A549 (cell line): ENCODE measurements at regions not wholly inside any gene's neighbourhood (a gene's known extent, or its start where the extent isn't known, plus 50 kb on each side); places are given as distances from the start of the nearest gene placed in this dataset.
A peak's percentile ranks its signal among the peaks of the same experiment; 100 is the strongest.

Experiments
- ATAC-seq, 2 experiments: fragments of 200-7000 bp in 1 of 2; fragments of >200 bp in 1 of 2; cut with Nextera tagmentation in 1 of 2; cut with Tn5 transposase in 1 of 2; 3 replicates each; pipeline versions ENCODE4 v1.8.0 to v1.9.1; 2018 to 2020; ENCODE audit warnings: mild to moderate bottlenecking in 1 of 2, moderate library complexity in 1 of 2
- CTCF ChIA-PET: fragments of 300-600 bp; sonication (Branson Sonifier 250); formaldehyde crosslinking; extraction: SDS; loops from one replicate; lab custom pipeline; 2021; ENCODE audit warnings: antibody characterized with exemption, inconsistent platforms; lab: Yijun Ruan, JAX
- POLR2A ChIA-PET: fragments of 350-600 bp; formaldehyde crosslinking; extraction: SDS; loops from one replicate; lab custom pipeline; 2021; ENCODE audit warnings: antibody characterized with exemption, inconsistent platforms; lab: Yijun Ruan, JAX
- DNase-seq, 2 experiments: peaks; one replicate each; pipeline versions ENCODE4 v3.0.0 to v3.0.0-alpha.2; 2011 to 2016; ENCODE audit warnings: low read depth in 1 of 2, low spot score in 1 of 2
- FAIRE-seq: peaks from 2 replicates; lab custom pipeline; 2011; peaks lifted over from hg19 to GRCh38; lab: Jason Lieb, UNC
- H3K27ac ChIP-seq, 2 experiments: fragments of >200 bp; sonication (Bioruptor Twin); formaldehyde crosslinking; 3 replicates each; pipeline ENCODE4 v1.5.1; 2016 to 2017
- H3K4me1 ChIP-seq: fragments of >200 bp; sonication (Bioruptor Twin); formaldehyde crosslinking; 3 replicates; pipeline ENCODE4 v1.6.1; 2016
- H3K4me2 ChIP-seq: fragments of >200 bp; sonication (Bioruptor Twin); formaldehyde crosslinking; 3 replicates; pipeline ENCODE4 v1.6.1; 2016
- H3K4me3 ChIP-seq: fragments of >200 bp; sonication (Bioruptor Twin); formaldehyde crosslinking; 3 replicates; pipeline ENCODE4 v1.5.1; 2016
- H3K9me3 ChIP-seq: fragments of >200 bp; sonication (Bioruptor Twin); formaldehyde crosslinking; 3 replicates; pipeline ENCODE4 v1.6.1; 2016
- BCL3 ChIP-seq: fragments of >200 bp; sonication (Bioruptor Twin); formaldehyde crosslinking; IDR thresholded peaks from 3 replicates; pipeline ENCODE4 v1.6.1; 2016
- BHLHE40 ChIP-seq: IDR thresholded peaks from 2 replicates; pipeline ENCODE4 v1.6.1; 2012; ENCODE audit warnings: low read depth, low read length, inconsistent platforms
- CBX8 ChIP-seq: fragments of 200-600 bp; sonication (generic); IDR thresholded peaks from 2 replicates; pipeline ENCODE4 v1.6.1; 2016
- CEBPB ChIP-seq, 2 experiments: fragments of >200 bp in 1 of 2; sonication (Bioruptor Twin) in 1 of 2; formaldehyde crosslinking in 1 of 2; IDR thresholded peaks; 2 replicates each; pipeline ENCODE4 v1.6.1; 2012 to 2016
- CHD2 ChIP-seq: fragments of 150-350 bp; IDR thresholded peaks from 2 replicates; pipeline ENCODE4 v1.6.1; 2014; ENCODE audit warnings: low read length; ENCODE audit not compliant: partially characterized antibody
- E2F6 ChIP-seq: IDR thresholded peaks from 2 replicates; pipeline ENCODE4 v1.6.1; 2012; ENCODE audit warnings: low read depth, borderline replicate concordance
- EHF ChIP-seq: fragments of 250-450 bp; sonication (Bioruptor Pico); IDR thresholded peaks from 2 replicates; pipeline ENCODE4 v1.5.0; 2020; ENCODE audit warnings: mild to moderate bottlenecking
- EHMT2 ChIP-seq: fragments of 200-600 bp; sonication (generic); IDR thresholded peaks from 2 replicates; pipeline ENCODE4 v1.6.1; 2016; ENCODE audit warnings: antibody characterized with exemption, low read depth, mild to moderate bottlenecking, moderate library complexity
- EP300 ChIP-seq, 2 experiments: fragments of >200 bp; sonication (Bioruptor Twin); formaldehyde crosslinking; IDR thresholded peaks; 2 replicates in 1 of 2; 3 replicates in 1 of 2; pipeline ENCODE4 v1.6.1; 2016 to 2017
- FOSL2 ChIP-seq, 2 experiments: fragments of 450-650 bp in 1 of 2; fragments of >200 bp in 1 of 2; sonication (Bioruptor Twin) in 1 of 2; formaldehyde crosslinking; IDR thresholded peaks; 2 replicates each; pipeline versions ENCODE4 v1.5.0 to v1.6.1; 2016 to 2020; ENCODE audit warnings: mild to moderate bottlenecking in 1 of 2, moderate library complexity in 1 of 2
- FOXS1 ChIP-seq: fragments of 250-450 bp; sonication (Bioruptor Pico); IDR thresholded peaks from 2 replicates; pipeline ENCODE4 v1.5.0; 2020; ENCODE audit warnings: mild to moderate bottlenecking, moderate library complexity
- HES2 ChIP-seq: fragments of >200 bp; sonication (Bioruptor Twin); formaldehyde crosslinking; IDR thresholded peaks from 2 replicates; pipeline ENCODE4 v1.6.1; 2016
- HEYL ChIP-seq: fragments of 250-450 bp; sonication (Bioruptor Pico); IDR thresholded peaks from 2 replicates; pipeline ENCODE4 v1.8.0; 2021; ENCODE audit warnings: mild to moderate bottlenecking, moderate library complexity
- HOXA7 ChIP-seq: fragments of 250-450 bp; sonication (Bioruptor Pico); IDR thresholded peaks from 2 replicates; pipeline ENCODE4 v1.5.0; 2020; ENCODE audit warnings: mild to moderate bottlenecking, moderate library complexity
- HOXB13 ChIP-seq: fragments of 250-450 bp; sonication (Bioruptor Pico); IDR thresholded peaks from 2 replicates; pipeline ENCODE4 v1.5.0; 2020; ENCODE audit warnings: low read depth, mild to moderate bottlenecking, moderate library complexity
- JUN ChIP-seq, 2 experiments: fragments of >200 bp; sonication (Bioruptor Twin); formaldehyde crosslinking; IDR thresholded peaks; 2 replicates in 1 of 2; 3 replicates in 1 of 2; pipeline ENCODE4 v1.6.1; 2016 to 2017
- KDM1A ChIP-seq: fragments of 200-600 bp; sonication (generic); IDR thresholded peaks from 2 replicates; pipeline ENCODE4 v1.6.1; 2016; ENCODE audit warnings: low read depth, mild to moderate bottlenecking
- MAFK ChIP-seq: fragments of 450-650 bp; IDR thresholded peaks from 2 replicates; pipeline ENCODE4 v1.6.1; 2014; ENCODE audit not compliant: partially characterized antibody
- MAX ChIP-seq: IDR thresholded peaks from 2 replicates; pipeline ENCODE4 v1.6.1; 2012
- NR3C1 ChIP-seq: fragments of >200 bp; sonication (Bioruptor Twin); formaldehyde crosslinking; IDR thresholded peaks from 3 replicates; pipeline ENCODE4 v1.6.1; 2017
- PBX3 ChIP-seq: IDR thresholded peaks from 2 replicates; pipeline ENCODE4 v1.6.1; 2012
- PHF8 ChIP-seq: fragments of 200-600 bp; sonication (generic); IDR thresholded peaks from 2 replicates; pipeline ENCODE4 v1.6.1; 2016; ENCODE audit warnings: low read depth, mild to moderate bottlenecking, antibody characterized with exemption, moderate library complexity, borderline replicate concordance
- RARB ChIP-seq: fragments of 250-450 bp; sonication (Bioruptor Pico); IDR thresholded peaks from 2 replicates; pipeline ENCODE4 v1.8.0; 2021; ENCODE audit warnings: mild to moderate bottlenecking, moderate library complexity
- SMC3 ChIP-seq: fragments of >200 bp; sonication (Bioruptor Twin); formaldehyde crosslinking; IDR thresholded peaks from 3 replicates; pipeline ENCODE4 v1.6.1; 2018; ENCODE audit warnings: inconsistent platforms
- SREBF2 ChIP-seq: fragments of 450-650 bp; IDR thresholded peaks from 2 replicates; pipeline ENCODE4 v1.6.1; 2014; ENCODE audit warnings: mild to moderate bottlenecking, moderate library complexity
- TFCP2L1 ChIP-seq: fragments of 250-450 bp; sonication (Bioruptor Pico); IDR thresholded peaks from 2 replicates; pipeline ENCODE4 v1.5.0; 2021; ENCODE audit warnings: mild to moderate bottlenecking
- ZFP36 ChIP-seq: fragments of 450-650 bp; IDR thresholded peaks from 2 replicates; pipeline ENCODE4 v1.6.1; 2014; ENCODE audit warnings: borderline replicate concordance; ENCODE audit not compliant: partially characterized antibody
- ZNF302 ChIP-seq: fragments of 250-450 bp; sonication (Bioruptor Pico); IDR thresholded peaks from 2 replicates; pipeline ENCODE4 v1.9.0; 2021; ENCODE audit warnings: inconsistent platforms, mild to moderate bottlenecking, moderate library complexity
- WGBS: methylation state at CpG from one replicate; pipeline ENCODE4 v1.1.6; 2017; ENCODE audit errors: missing lambda C conversion rate; 5-methylcytosine and 5-hydroxymethylcytosine counted together

- H3K27ac ChIP-seq: peak overlapping the region; percentile 87 to 88
- TF ChIP-seq KDM1A (no peak), BCL3 (no peak), PBX3 (no peak), EHF (CRISPR knock-in tag) (no peak; the same call in 1 of the 2 replicates), TFCP2L1 (CRISPR knock-in tag) (no peak), FOSL2 (IDR thresholded peaks at IDR 0.05) (no peak), FOSL2 (CRISPR knock-in tag; IDR thresholded peaks at IDR 0.05) (peak; percentile 58), MAX (0 out of 2 replicates have a peak, but pooled peaks have one; percentile 8)
- 54% methylated on average over 17 of the region's 17 CpGs for WGBS
- ChIA-PET CTCF (interaction anchor here (1.3 to 1.9 kb wide), 7 partner anchors 10 to 386 kb away, joined by 3 to 7 read pairs (median 5); no protein-coding TSS in a partner anchor), POLR2A (interaction anchor here (1.0 to 1.8 kb wide), 5 partner anchors 17 to 387 kb away, joined by 4 to 22 read pairs (median 7); partner anchors contain the start of gene IRF2BP2)
- H3K4me3 ChIP-seq: no peak overlapping the region
- no peak for FAIRE-seq
- H3K4me2 ChIP-seq: peak overlapping the region; percentile 85
- ATAC-seq: peak; percentile 31 to 32; a peak in 5 of 6 replicates
- DNase-seq: peak; percentile 40 to 78
- peaks cover 31% of the 10 kb centered on the region for H3K4me1 ChIP-seq
- H3K9me3 ChIP-seq: no peaks in the 10 kb centered on the region
Observed at GRCh38 chr1:234997896-234998741, 130.5 kb downstream of the TOMM20 start.

GRCh38 chr1:234997201-234997895, 131.3 kb downstream of the TOMM20 start:
- peak; percentile 89 for FAIRE-seq
- Histone ChIP-seq H3K4me3 (no peak overlapping the region), H3K4me2 (peak overlapping the region; percentile 85), H3K9me3 (no peaks in the 10 kb centered on the region), H3K27ac (peak overlapping the region; percentile 87 to 88), H3K4me1 (peaks cover 31% of the 10 kb centered on the region)
- WGBS: 1% methylated on average over 8 of the region's 16 CpGs
- peak; percentile 94 to 95 for ATAC-seq
- DNase-seq: peak; percentile 98 to 99
- ChIA-PET POLR2A (interaction anchor here (1.0 to 1.8 kb wide), 7 partner anchors 16 to 386 kb away, joined by 4 to 22 read pairs (median 7); partner anchors contain the start of gene IRF2BP2), CTCF (interaction anchor here (0.7 to 1.9 kb wide), 9 partner anchors 17 to 385 kb away, joined by 3 to 7 read pairs (median 4); no protein-coding TSS in a partner anchor)
- TF ChIP-seq HOXA7 (CRISPR knock-in tag) (no peak), ZNF302 (CRISPR knock-in tag) (peak; percentile 26), HOXB13 (CRISPR knock-in tag) (0 out of 2 replicates have a peak, but pooled peaks have one; percentile 49), EHMT2 (no peak), HEYL (CRISPR knock-in tag) (0 out of 2 replicates have a peak, but pooled peaks have one; percentile 48), ZFP36 (no peak), SMC3 (peak; percentile 78), HES2 (0 out of 2 replicates have a peak, but pooled peaks have one; percentile 8), E2F6 (peak; percentile 12; the same call in 1 of the 2 replicates), PBX3 (peak; percentile 80), PHF8 (no peak), NR3C1 (no peak; the same call in 2 of the 3 replicates), CHD2 (no peak), CBX8 (no peak), EP300 (IDR thresholded peaks at IDR 0.05) (peak; percentile 84 to 89; a peak in 4 of 5 replicates), EHF (CRISPR knock-in tag) (peak; percentile 62; the same call in 1 of the 2 replicates), MAX (peak; percentile 94), MAFK (peak; percentile 91), SREBF2 (no peak), CEBPB (IDR thresholded peaks at IDR 0.05) (peak; percentile 63 to 79; a peak in 2 of 4 replicates), FOSL2 (IDR thresholded peaks at IDR 0.05) (peak; percentile 94), FOSL2 (CRISPR knock-in tag; IDR thresholded peaks at IDR 0.05) (peak; percentile 97), FOXS1 (CRISPR knock-in tag) (0 out of 2 replicates have a peak, but pooled peaks have one; percentile 4), JUN (IDR thresholded peaks at IDR 0.05) (peak; percentile 95 to 96), RARB (CRISPR knock-in tag) (no peak; the same call in 1 of the 2 replicates), BHLHE40 (peak; percentile 84)
